Fibroblast of skin of left quadriceps (primary cell): ENCODE measurements at regions not wholly inside any gene's neighbourhood (a gene's known extent, or its start where the extent isn't known, plus 50 kb on each side); places are given as distances from the start of the nearest gene placed in this dataset.

Experiments
- DNase-seq, 2 experiments: peaks; one replicate each; pipeline ENCODE4 v3.0.0-alpha.2; 2013; ENCODE audit warnings: low read depth in 2 of 2

GRCh38 chr1:238306411-238306810 is 415.7 kb upstream of the ZP4 start:
- no peak for DNase-seq

DNA sequence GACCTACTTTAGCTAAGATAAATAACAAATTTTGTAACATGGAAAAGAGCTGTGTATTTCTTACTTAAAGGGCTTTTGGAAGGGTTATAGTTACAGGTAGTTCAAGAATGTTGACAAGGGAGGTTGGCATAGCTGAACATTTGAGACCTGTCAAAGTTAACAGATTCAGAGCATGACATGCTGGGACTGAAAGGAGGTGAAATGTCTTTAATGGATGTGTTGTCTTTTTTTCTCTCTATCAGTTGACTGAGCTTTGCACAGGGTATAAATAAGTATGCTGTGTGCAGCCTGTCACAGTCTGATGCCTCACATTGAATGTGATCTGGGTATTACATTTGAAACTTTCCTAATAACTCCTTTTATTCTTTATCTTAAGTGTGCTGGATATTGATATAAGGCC is 411.9 kb upstream of the ZP4 start:
- DNase-seq, result no peak

- DNase-seq, result no peak
Measured at GRCh38 chr1:238296371-238296770, 405.6 kb upstream of the ZP4 start.

GRCh38 chr1:238293075-238293474 is 402.4 kb upstream of the ZP4 start:
- no peak for DNase-seq

GRCh38 chr1:238281418-238281817 is 390.7 kb upstream of the ZP4 start:
- DNase-seq, result no peak

- no peak for DNase-seq
Measured at GRCh38 chr1:238279694-238280380, 389.1 kb upstream of the ZP4 start.

DNA sequence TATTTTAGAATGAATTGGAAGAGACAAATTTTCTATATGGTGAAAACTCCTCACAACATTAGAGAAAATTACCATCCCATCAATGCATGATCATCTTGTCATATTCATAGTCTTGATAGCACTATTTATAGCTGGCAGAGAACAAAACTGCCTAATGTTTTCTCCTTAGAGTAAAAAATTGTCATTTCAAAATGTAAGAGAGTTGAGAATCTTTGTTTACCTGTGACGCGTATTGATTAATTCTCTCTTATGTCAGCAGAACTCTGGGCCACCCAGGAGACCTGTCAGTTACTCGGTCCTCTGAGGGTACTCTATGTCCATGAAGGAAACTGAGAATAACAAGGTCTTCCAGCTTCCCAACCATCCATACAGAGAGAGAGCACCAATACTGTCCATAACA is 381.4 kb upstream of the ZP4 start:
- DNase-seq, result no peak

GRCh38 chr1:238265866-238266265 is 375.1 kb upstream of the ZP4 start:
- DNase-seq, result no peak

DNA sequence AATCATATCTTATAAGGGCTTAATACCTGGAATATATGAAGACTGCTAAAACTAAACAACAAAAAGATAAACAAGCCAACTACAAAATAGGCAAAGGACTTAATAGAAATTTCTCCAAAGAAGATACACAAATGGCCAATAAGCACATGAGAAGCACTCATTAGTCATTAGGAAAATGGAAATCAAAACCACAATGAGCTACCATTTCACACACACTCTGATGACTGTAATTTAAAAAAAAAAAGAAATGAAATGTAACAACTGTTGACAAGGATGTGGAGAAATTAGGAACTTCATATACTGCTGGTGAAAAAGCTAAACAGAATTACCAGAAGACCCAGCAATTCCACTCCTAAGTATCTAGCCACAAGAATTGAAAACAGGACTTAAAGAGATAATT is 374.2 kb upstream of the ZP4 start:
- no peak for DNase-seq

DNA sequence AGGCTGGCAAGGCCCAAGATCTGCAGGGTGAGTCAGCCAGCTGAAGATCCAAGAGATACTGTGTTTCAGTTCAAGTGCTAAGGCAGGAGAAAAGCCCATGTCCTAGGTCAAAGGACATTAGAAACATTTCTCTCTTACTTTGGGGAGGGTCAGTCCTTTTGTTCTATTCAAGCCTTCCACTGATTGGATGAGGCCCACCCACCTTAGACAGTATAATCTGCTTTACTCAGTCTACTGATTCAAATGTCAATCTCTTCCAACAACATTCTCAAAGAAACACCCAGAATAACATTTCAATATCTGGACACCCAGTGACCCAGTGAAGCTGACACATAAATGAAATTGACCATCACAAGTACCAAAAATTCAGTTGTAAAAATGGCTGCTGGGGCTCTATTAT is 367.8 kb upstream of the ZP4 start:
- no peak for DNase-seq

DNA sequence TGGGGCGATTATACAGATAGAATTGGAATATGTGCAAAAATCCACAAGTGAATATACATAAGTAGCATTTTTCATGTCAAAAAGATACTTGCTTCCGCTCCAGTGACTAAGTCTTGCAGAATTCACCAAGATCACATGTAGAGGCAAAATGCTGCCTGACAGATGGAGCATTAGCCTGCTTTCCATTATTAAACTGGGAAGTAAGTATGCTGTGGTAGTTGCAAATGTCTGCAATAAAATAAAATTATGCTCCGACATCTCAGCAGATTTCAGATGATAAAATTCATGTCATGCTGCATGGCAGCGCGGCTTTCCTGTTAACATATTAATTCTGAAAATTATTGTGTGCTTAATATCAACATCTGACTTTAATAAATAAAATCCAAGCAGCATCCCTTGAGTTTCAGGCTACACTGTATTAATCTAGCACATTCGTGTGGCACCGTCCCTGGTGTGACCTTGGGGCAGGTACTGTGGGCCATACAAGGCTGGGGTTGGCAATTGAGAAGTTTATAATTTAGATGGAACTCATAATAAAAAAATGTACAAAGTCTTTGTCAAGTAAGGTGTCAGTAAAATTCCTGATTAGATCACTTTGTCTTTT is 366.4 kb upstream of the ZP4 start:
- peak; percentile 46 to 48 for DNase-seq

GRCh38 chr1:238254935-238255334 is 364.2 kb upstream of the ZP4 start:
- no peak for DNase-seq

DNA sequence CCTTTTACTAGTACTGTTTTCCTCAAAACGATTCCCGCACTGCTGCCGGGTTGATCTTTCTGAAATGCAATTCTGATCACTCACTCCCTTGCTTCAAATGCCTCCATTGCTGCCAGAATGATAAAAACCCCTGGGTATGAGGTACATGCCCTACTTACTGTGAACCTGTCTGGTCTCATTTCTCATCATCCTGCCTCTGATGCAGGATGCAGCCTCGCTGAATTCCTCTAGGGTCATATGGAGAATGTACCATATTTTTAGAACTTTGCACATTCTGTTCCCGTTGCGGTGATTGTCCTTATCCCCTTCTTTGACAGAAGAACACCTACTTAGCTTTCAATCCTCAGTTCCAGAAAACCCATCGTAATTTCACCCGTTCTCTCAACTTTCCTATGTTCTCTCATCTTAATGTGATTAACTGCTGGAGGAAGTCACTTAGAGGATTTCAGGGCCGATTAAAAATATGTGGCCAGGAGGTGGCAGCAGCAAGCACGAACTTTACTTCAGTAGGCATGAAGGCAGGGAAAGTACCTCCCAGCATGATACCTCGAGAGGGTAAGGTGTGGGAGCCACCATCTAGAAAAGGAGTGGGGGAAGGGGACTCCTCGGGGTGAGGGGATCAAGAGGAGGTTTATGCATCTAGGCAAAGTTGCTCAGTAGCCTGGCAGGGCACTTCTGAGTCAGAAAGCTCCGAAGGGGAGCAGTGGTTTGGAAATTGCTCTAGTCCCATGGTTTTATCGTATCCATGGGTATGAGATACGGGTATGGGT is 361.5 kb upstream of the ZP4 start:
- peak; percentile 18 to 30 for DNase-seq

DNA sequence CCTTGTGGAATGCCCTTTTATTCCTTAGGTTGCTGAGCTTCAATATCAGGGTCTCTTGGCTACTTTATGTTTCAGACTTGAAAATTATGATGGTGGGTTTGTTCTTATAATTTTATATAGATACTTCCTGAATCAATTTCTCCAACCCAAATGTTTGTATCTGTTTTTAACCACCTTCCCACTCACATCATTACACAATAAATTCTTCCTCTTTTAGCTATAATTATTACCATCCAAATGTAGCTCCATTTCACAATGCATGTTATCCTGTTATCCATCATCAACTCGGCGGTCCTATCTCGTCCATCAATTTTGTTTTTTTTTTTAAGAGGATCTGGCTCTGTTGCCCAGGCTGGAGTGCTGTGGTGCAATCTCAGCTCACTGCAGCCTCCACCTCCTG is 357.6 kb upstream of the ZP4 start:
- no peak for DNase-seq

GRCh38 chr1:238242181-238242580 is 351.5 kb upstream of the ZP4 start:
- DNase-seq, result no peak

GRCh38 chr1:238241607-238242006 is 350.9 kb upstream of the ZP4 start:
- no peak for DNase-seq

DNA sequence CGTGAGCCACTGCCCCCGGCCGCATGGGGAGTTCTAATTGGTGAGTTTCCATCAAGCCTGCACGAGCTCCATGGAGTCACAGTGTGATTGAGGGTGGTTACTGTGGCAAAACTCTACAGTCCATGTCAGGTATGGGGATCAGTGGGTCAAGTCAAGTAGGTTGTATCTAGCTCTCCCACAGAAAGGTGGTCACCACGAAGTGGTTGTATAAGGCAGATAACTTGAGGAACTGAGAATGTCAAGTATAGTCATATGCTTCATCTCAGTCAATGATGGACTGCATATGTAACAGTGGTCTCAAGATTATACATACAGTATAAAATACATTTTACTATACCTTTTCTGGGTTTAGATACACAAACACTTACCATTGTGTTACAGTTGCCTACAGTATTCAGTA is 348.6 kb upstream of the ZP4 start:
- no peak for DNase-seq

GRCh38 chr1:238233966-238234365 is 343.2 kb upstream of the ZP4 start:
- DNase-seq, result no peak

GRCh38 chr1:238232084-238232710 is 341.5 kb upstream of the ZP4 start:
- DNase-seq, result no peak

DNA sequence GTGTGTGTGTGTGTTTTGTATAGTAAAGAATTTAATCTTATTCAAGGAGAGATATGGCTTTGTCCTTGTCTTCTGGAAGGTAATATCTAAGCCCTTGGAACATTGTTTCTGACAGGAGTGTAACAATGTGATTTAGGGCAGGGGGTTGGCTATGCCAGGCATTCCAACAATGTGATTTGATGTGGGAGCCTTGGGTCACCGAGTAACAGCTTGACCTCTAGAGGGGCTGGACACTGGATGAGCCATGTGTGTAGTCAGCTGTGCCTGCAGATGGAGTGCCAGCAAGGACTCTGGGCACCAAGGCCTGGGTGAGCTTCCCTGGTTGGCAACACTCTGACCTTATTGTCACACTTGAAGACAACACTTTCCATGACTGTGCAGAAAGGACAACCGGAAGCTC is 336.1 kb upstream of the ZP4 start:
- DNase-seq, result no peak

GRCh38 chr1:238223076-238223640 is 332.4 kb upstream of the ZP4 start:
- DNase-seq, result no peak

DNA sequence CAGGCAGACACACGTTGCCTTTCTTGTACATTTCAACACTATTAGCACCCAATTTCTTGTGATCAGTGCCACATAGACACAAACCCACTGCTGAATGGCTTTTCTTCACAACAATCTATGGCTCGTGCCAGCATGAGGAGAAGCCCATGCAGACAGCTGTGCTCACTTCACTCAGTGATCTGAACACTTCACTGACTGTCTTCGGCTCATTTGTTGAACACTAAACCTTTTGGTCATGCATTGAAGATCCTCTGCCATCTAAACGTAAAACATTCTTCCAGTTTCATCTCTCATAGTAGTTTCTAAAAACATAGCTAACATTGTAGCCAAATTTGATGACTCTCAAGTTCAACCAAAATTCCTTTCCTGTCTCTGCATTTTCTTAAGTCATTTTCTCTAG is 331.0 kb upstream of the ZP4 start:
- DNase-seq, result no peak
